HG02623 (cell line): ENCODE measurements at regions not wholly inside any gene's neighbourhood (a gene's known extent, or its start where the extent isn't known, plus 50 kb on each side); places are given as distances from the start of the nearest gene placed in this dataset.

Source experiments
- ATAC-seq: cut with Tn5 transposase; IDR thresholded peaks from one replicate; pipeline ENCODE4 v1.9.1; 2021; ENCODE audit warnings: moderate library complexity; ENCODE audit not compliant: unreplicated experiment

DNA sequence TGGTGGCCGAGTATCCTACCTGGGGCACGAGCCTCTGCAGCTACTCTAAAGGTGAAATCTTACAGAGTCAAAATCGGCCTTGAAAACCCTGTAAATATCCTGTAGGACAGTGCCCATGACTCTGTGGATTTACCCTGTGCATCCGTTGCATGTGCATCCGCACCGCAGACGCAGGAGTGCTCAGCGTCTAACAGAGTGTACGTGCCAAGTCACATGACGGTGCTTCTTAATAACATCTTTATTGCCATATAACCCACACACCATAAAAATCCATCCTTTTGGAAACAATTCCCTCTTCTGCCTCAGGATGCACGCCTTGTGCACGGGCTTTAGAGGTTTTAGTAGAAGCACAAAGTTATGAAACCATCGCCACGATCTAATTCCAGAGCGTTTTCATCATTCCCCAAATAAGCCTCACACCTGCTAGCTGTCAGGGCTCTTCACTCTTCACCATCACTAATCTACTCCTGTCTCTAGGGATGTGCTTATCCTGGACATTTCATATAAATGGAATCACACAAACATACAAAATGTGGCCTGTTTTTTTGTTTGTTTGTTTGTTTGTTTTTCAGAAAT is 384.5 kb upstream of the SULF2 start:
- no peak for ATAC-seq

DNA sequence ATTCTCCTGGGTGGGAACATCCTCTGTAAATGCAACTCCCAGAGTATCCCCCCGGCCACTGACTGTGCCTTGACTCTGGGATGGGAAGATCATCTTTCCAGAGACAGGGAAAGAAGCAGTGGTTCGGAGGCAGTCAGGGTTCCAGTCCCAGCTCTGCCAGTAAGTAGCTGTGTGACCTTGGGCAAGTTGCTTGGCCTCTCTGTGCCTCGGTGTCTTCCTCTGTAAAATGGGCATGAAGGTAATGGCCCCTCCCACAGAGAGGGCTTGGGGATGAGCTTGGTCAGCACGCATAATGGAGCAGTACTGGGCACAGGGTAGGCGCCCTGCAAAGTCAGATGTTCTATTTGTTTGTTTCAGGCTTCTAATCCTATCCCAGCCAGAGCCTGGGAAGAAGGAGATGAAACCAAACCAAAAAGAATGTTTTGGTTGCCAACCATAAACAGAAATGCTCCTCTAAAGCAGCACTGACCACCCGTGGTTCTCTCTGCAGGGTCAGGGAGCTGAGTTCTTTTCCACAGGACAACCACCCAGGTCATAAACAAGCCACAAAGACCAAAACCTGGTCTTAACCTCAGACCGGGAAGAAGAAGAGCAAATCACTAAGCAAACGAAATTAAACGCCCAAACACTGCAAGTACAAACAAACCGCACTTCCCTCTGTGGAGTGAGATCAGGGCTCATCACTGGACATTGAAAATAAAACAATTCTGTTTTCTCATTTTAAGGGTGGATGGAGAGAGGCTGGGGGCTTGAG is 381.0 kb upstream of the SULF2 start:
- ATAC-seq, result no peak

GRCh38 chr20:48165401-48165685 is 380.1 kb upstream of the SULF2 start:
- ATAC-seq, result no peak

DNA sequence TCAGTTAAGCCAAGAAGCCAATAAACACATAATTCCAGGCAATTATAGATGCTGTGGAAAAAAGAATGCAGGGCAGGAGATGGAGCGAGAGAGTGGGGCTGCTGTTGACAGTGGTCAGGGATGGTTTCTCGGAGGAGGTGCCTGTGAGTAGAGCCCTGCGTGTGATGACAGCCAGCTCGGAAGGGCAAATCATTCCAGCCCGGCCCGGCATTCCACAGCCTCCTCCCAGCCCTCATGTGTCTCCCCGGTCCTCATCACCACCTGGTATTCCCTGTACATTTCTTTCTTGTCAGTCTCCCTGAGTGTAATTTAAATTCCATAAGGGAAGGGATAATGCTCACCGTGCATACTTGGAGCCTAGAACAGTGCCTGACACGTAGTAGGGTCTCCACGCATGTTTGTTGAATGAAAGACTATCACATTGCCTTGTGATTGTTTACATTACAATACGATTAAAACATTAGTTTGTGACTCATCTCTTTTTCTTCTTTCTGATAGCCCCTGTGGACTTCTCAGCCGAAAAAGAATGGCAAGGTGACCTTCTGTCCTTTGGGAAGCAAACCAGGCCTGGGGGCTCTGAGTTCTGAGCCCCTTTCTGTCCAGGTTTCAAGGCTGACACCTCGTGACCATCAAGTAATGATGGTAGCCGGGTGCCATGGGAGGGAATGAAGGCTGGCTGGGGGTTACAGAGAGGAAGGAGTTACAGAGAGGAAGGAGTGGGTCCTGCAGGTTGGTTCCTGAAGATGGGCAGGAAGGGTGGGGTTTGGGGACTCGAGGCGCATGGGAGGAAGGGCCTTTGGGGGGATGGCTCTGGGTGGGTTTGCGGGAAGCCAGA is 379.5 kb upstream of the SULF2 start:
- no peak for ATAC-seq

- no peak for ATAC-seq
These were observed 378.8 kb upstream of the SULF2 start for GRCh38 chr20:48164034-48164433.

DNA sequence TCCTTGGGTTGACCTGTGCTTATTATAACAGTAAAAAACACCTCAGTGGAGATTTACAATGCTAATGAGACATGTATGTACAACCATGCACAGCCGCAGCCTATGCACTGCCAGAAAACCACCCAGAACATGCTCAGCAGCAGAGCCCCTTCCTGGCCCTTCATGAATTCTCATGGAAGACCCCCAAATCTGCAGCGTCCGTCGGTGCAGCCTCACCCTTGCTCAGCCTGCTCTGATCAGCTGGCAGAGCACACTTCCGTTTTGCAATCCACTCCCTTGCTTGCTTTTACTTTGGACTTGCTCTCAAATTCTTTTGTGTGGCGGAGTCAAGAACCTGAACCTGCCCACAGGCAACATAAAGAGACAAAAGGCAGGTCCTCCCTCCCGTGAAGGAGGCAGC is 378.2 kb upstream of the SULF2 start:
- ATAC-seq, result no peak

- no peak for ATAC-seq
These were observed 377.3 kb upstream of the SULF2 start for GRCh38 chr20:48162621-48163020.

DNA sequence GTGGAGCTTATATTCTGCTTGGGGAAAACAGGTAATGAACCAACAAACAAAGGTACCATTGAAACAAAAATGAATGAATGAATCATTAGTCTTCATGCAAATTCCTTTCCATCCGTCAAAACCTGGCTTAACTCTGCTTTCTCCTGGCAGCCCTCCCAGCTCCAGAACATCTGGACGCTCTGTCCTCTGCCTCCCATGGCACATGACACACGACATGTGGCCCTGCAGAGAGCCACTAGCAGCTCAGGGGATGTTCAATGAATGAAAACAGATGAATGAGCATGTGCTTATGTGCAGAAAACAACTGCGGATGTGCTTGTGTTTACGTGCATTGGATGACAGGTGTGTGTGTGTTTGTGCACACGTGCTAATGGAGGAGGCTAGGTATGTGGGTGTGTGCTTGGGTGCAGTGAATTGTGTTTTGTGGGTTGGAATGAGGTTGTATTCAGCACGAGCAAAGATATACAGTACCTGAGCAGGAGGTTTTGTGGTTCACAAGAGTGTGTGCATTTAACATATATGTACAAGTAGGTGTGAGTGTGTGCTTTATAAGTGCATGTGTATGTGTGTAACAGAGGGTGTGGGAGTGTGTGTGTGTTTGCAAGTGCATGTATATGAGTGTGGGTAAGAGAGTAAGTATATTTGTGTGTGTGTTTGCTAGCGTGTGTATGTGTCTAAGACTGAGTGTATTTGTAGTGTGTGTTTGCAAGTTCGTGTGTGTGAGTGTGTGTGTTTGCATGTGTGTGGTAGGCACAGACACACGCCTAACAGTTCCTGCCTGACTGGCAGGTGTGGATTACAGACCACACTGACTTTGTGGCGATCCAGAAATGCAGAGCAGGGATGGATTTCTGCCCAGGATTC is 374.1 kb upstream of the SULF2 start:
- no peak for ATAC-seq

DNA sequence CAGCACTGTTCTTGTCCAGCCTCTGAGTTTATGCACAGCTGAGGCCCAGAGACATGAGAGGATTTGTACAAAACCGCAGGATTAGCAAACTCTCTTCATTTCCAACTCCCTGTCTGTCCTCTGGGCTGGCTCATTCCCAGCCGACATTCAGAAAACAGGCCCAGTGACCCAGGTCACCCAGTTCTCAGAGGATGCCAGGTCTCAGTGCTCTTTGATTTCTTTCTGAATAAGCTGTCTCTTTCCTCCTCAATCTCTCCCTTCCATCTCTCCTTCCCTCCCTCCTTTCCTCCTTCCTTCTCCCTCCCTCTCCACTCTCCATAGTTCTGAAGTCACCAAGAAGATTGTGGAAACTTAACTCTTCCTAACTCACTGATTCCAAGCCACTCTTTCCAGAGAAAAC is 372.7 kb upstream of the SULF2 start:
- no peak for ATAC-seq

DNA sequence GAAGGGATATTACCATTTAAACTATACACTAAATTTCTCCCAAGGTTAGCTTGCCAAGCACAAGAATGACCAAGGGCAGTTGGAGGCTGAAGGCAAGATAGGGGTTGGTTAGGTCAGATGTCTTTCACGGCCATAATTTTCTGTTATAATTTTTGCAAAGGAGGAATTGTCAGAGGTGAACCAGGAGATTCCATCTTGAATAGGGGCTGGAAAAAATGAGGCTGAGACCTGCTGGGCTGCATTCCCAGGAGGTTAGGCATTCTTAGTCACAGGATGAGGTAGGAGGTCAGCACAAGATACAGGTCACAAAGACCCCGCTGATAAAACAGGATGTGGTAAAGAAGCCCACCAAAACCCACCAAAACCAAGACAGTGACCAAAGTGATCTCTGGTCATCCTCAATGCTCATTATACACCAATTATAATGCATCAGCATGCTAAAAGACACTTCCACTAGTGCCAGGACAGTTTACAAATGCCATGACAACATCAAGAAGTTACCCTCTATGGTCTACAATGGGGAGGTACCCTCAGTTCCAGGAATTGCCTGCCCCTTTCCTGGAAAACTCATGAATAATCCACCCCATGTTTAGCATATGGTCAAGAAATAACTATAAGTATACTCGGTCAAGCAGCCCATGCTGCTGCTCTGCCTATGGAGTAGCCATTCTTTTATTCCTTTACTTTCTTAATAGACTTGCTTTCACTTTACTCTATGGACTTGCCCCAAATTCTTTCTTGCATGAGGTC is 371.8 kb upstream of the SULF2 start:
- no peak for ATAC-seq

DNA sequence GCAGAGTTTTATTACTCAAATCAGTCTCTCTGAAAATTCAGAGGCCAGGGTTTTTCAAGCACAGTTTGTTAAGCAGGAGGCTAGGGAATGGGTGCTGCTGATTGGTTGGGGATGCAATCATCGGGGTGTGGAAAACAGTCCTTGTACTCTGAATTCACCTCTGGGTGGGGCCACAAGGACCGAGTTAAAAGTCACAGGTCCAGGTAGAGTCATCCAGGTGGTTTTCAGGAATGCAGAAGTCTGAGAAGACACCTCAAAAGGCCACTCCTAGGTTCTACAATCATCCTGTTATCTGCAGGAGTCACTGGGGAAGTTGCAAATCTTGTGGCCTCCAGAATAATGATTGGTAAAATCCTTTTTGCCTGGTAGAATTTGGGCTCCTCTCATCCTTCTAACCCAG is 371.2 kb upstream of the SULF2 start:
- no peak for ATAC-seq

GRCh38 chr20:48155268-48155667 is 370.0 kb upstream of the SULF2 start:
- ATAC-seq, result no peak

DNA sequence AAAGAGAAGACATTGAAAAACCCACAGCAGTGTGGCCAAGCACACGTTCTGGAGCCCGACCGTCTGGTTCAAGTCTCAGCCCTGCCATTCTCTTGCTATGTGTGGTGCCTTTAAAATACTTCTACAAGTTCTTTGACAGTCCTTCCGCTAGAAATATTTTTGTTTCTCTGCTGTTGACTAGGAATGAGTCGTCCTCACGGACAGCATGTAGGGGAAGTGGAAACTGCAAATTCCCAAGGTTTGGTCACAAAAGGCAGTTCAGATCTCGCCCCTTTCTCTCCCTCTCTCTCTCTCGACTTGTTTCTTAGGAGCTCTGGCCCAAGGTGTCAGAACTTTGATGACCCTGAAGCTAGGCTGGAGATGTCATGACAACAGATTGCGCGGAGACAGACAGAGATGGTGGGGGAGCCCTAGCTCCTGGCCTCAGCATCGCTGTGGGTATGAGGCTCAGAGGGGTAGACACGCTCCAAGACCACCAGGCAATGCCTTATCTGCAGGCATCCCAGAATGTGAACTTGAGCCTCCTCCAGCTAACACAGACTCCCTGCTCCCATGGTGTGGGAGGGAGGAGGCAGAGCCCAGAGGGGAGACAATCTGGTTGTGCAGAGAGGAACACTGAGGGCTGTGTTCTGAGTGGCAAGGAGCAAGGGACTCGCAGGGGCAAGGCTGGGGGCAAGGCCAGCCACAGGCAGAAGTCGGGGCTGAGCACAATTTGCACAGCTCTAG is 368.9 kb upstream of the SULF2 start:
- no peak for ATAC-seq

- no peak for ATAC-seq
These were observed 368.2 kb upstream of the SULF2 start for GRCh38 chr20:48153523-48153922.

DNA sequence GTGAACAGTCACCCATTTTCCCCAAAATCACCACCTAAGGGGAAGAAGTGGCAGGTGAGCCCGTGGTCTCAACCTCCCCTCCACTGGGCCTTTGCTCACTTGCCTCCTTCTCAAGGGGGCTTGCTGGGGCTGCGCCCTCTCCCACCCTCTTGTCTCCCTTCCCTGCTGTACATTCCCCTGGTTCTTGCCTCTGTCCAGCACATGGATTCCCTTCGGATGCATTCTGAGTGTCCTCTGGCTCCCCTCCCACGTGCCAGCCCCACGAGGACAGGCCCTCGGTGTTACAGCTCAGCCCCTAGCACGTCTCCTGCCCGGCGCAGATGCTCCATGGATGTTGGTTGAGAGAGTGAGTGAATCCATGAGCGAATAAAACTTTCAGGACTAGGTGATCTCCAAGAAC is 367.8 kb upstream of the SULF2 start:
- ATAC-seq, result no peak

DNA sequence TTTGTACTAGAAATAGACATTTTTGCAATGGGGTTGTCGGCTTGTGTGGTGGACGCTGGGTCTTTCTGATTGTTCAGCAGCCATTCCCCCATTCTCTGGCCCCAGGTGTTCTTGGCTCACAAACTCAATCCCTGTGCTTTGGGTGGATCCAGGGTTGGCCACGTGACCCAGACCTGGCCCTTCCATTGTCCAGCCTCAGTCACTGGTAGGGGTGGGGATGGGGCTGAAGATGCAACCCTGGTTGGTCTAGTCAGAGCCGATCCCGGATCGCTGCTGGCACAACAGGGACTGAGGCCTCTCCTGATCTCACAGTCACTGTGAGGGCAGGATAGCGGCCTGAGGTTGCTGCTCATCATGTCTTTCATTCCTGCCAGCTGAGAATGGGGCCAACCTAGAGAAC is 365.3 kb upstream of the SULF2 start:
- ATAC-seq, result no peak

DNA sequence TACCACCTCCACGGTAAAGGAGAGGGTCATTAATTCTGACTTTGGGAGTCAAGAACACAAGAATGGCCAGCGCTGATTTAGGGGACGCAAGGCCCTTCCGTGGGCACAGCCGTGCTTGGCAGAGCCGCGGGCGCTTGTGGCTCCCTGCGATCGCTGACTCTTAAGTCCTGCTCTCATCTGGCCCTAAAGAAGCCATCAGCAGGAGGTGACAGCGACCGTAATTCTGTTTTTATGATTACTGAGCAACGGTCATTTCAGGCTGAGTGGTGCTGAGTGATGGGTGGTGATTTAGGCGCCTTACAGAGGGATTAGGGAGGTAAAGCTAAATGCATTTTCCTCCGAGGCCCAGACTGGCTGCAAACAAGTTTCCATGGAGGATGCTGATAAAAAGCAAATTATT is 364.6 kb upstream of the SULF2 start:
- no peak for ATAC-seq

- ATAC-seq, result no peak
These were observed 363.8 kb upstream of the SULF2 start for GRCh38 chr20:48148916-48149672.

DNA sequence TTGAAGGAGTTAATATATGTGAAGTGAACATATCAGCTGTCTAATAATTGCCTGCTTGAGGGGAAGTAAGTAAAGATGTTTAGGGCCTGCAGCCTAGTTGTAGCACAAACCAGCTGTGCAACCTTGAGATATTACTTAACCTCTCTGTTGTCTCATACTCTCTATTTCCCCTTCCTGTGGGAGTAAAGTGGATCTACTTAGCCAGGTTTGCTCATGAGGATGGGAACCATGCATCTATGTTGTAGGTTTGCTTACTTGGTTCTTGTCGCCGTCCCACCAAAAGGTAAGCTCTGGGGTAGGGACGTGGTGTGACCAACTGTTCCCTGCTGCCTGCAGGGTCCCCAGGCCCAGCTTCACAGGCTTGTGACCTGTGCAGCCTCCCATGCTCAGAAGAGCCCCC is 362.7 kb upstream of the SULF2 start:
- no peak for ATAC-seq
